ENCODE measurements at regions not wholly inside any gene's neighbourhood (a gene's known extent, or its start where the extent isn't known, plus 50 kb on each side); places are given as distances from the start of the nearest gene placed in this dataset.

GRCh38 chr3:152662157-152662556 is 172.8 kb upstream of the P2RY1 start:
- intact Hi-C loops (cut with micrococcal nuclease), result no loop called here
- no peak for DNase-seq (ENCODE audit: low read depth, low spot score)
- FAIRE-seq, result no peak
- no peaks in the 10 kb centered on the region for H3K79me2 ChIP-seq (ENCODE audit: control insufficient read depth, insufficient read depth, low read length)
- no peak overlapping the region for H2AFZ ChIP-seq (ENCODE audit: low read depth, low read length)
- H3K4me2 ChIP-seq (ENCODE audit: insufficient read depth, low read length), result no peak overlapping the region
- no peaks in the 10 kb centered on the region for H3K9me1 ChIP-seq (replicated peaks; ENCODE audit: control insufficient read depth, extremely low read depth, insufficient read depth, low read length)
- no peaks in the 10 kb centered on the region for H4K20me1 ChIP-seq (replicated peaks; ENCODE audit: control insufficient read depth, extremely low read depth, insufficient read depth, low read length)
- H3K4me1 ChIP-seq (ENCODE audit: control insufficient read depth, extremely low read depth, insufficient read depth, low read length), result no peaks in the 10 kb centered on the region
- dilution Hi-C loops (cut with MboI; ENCODE audit: extremely low pct_ligation_motif_present, low sequenced_read_pairs), result no loop called here
- no peaks in the 10 kb centered on the region for H3K9me3 ChIP-seq (replicated peaks; ENCODE audit: control insufficient read depth, insufficient read depth, low read length)
- no TSS peak for BruUV-seq (replicated peaks)
- CTCF ChIA-PET, result no interaction called here
- POLR2A ChIA-PET, result no interaction called here
- no peak overlapping the region for H3K4me3 ChIP-seq (replicated peaks in 1 of 3; ENCODE audit: insufficient read depth in 1 of 3, low read depth in 1 of 3, low read length in 3 of 3)
- no peaks in the 10 kb centered on the region for H3K27me3 ChIP-seq (ENCODE audit: control insufficient read depth in 2 of 2, insufficient read depth in 2 of 2, low read length in 2 of 2)
- H3K36me3 ChIP-seq (ENCODE audit: control insufficient read depth in 2 of 2, extremely low read depth in 1 of 2, insufficient read depth in 2 of 2, low read length in 2 of 2), result no peaks in the 10 kb centered on the region
- TF ChIP-seq FOS (IDR thresholded peaks at IDR 0.05; ENCODE audit: borderline replicate concordance, insufficient read depth, low read length) (no peak), CTCF (IDR thresholded peaks at IDR 0.05; ENCODE audit: extremely low read depth in 1 of 2, insufficient read depth in 1 of 2, low read depth in 1 of 2, low read length in 2 of 2) (no peak), POLR2AphosphoS5 (IDR thresholded peaks at IDR 0.05; ENCODE audit: insufficient read depth, low read depth, low read length) (no peak), GATA2 (IDR thresholded peaks at IDR 0.05; ENCODE audit: insufficient read depth, insufficient read length, low read depth, low read length) (no peak), POLR2A (IDR thresholded peaks at IDR 0.05; ENCODE audit: low read depth, low read length) (no peak), MYC (IDR thresholded peaks at IDR 0.05; ENCODE audit: low read depth, low read length) (no peak), JUN (IDR thresholded peaks at IDR 0.05; ENCODE audit: borderline replicate concordance, insufficient read depth, insufficient read length, low read depth) (no peak)
- no peak overlapping the region for H3K9ac ChIP-seq (replicated peaks; ENCODE audit: extremely low read depth, insufficient read depth, low read length)
- H3K27ac ChIP-seq (ENCODE audit: insufficient read depth, low read depth, low read length), result no peak overlapping the region

- H3K79me2 ChIP-seq (ENCODE audit: control insufficient read depth, insufficient read depth, low read length), result no peaks in the 10 kb centered on the region
- no peaks in the 10 kb centered on the region for H3K9me3 ChIP-seq (replicated peaks; ENCODE audit: control insufficient read depth, insufficient read depth, low read length)
- H3K27me3 ChIP-seq (ENCODE audit: control insufficient read depth in 2 of 2, insufficient read depth in 2 of 2, low read length in 2 of 2), result peaks cover 0 to 1% of the 10 kb centered on the region in 2 experiments
- H3K4me3 ChIP-seq (replicated peaks in 1 of 3; ENCODE audit: insufficient read depth in 1 of 3, low read depth in 1 of 3, low read length in 3 of 3), result no peak overlapping the region
- no peaks in the 10 kb centered on the region for H3K9me1 ChIP-seq (replicated peaks; ENCODE audit: control insufficient read depth, extremely low read depth, insufficient read depth, low read length)
- no peak for TF ChIP-seq POLR2A (IDR thresholded peaks at IDR 0.05; ENCODE audit: low read depth, low read length)
- TF ChIP-seq POLR2AphosphoS5 (IDR thresholded peaks at IDR 0.05; ENCODE audit: insufficient read depth, low read depth, low read length), result no peak
- TF ChIP-seq CTCF (IDR thresholded peaks at IDR 0.05; ENCODE audit: extremely low read depth in 1 of 2, insufficient read depth in 1 of 2, low read depth in 1 of 2, low read length in 2 of 2), result no peak
- no peak for TF ChIP-seq GATA2 (IDR thresholded peaks at IDR 0.05; ENCODE audit: insufficient read depth, insufficient read length, low read depth, low read length)
- TF ChIP-seq FOS (IDR thresholded peaks at IDR 0.05; ENCODE audit: borderline replicate concordance, insufficient read depth, low read length), result no peak
- no peak for TF ChIP-seq JUN (IDR thresholded peaks at IDR 0.05; ENCODE audit: borderline replicate concordance, insufficient read depth, insufficient read length, low read depth)
- TF ChIP-seq EZH2 (IDR thresholded peaks at IDR 0.05; ENCODE audit: borderline replicate concordance, low read depth, low read length, severe bottlenecking), result no peak
- TF ChIP-seq MYC (IDR thresholded peaks at IDR 0.05; ENCODE audit: low read depth, low read length), result no peak
- TF ChIP-seq MAX (IDR thresholded peaks at IDR 0.05; ENCODE audit: insufficient read depth, insufficient read length), result no peak
- ChIA-PET POLR2A (no interaction called here), CTCF (no interaction called here)
- no peak overlapping the region for H3K9ac ChIP-seq (replicated peaks; ENCODE audit: extremely low read depth, insufficient read depth, low read length)
- H3K36me3 ChIP-seq (ENCODE audit: control insufficient read depth in 2 of 2, extremely low read depth in 1 of 2, insufficient read depth in 2 of 2, low read length in 2 of 2), result no peaks in the 10 kb centered on the region
- H4K20me1 ChIP-seq (replicated peaks; ENCODE audit: control insufficient read depth, extremely low read depth, insufficient read depth, low read length), result no peaks in the 10 kb centered on the region
- BruUV-seq (replicated peaks), result no TSS peak
- no peaks in the 10 kb centered on the region for H3K4me1 ChIP-seq (ENCODE audit: control insufficient read depth, extremely low read depth, insufficient read depth, low read length)
- intact Hi-C loops (cut with micrococcal nuclease) (no loop called here), dilution Hi-C loops (cut with MboI; ENCODE audit: extremely low pct_ligation_motif_present, low sequenced_read_pairs) (no loop called here)
- no peak overlapping the region for H3K4me2 ChIP-seq (ENCODE audit: insufficient read depth, low read length)
- H2AFZ ChIP-seq (ENCODE audit: low read depth, low read length), result no peak overlapping the region
- DNase-seq (ENCODE audit: low read depth, low spot score), result no peak
- no peak overlapping the region for H3K27ac ChIP-seq (ENCODE audit: insufficient read depth, low read depth, low read length)
- FAIRE-seq, result no peak
These were observed 170.2 kb upstream of the P2RY1 start for GRCh38 chr3:152664766-152665165.

Data from endothelial cell of umbilical vein (primary cell).